Progenitor cell of endocrine pancreas (in vitro differentiated cells): ENCODE measurements at regions not wholly inside any gene's neighbourhood (a gene's known extent, or its start where the extent isn't known, plus 50 kb on each side); places are given as distances from the start of the nearest gene placed in this dataset.

Experiments used
- DNase-seq: peaks from one replicate; pipeline ENCODE4 v3.0.0; 2021; ENCODE audit warnings: low spot score; ENCODE audit not compliant: unreplicated experiment
- H3K27ac Mint-ChIP-seq: 2 replicates; pipeline ENCODE4 v1.8.0; 2021; ENCODE audit warnings: mild to moderate bottlenecking, moderate library complexity, mixed read lengths
- H3K27me3 Mint-ChIP-seq: 2 replicates; pipeline ENCODE4 v1.8.0; 2021; ENCODE audit warnings: mixed read lengths
- H3K36me3 Mint-ChIP-seq: 2 replicates; pipeline ENCODE4 v1.8.0; 2022; ENCODE audit warnings: mixed read lengths; ENCODE audit not compliant: insufficient read depth
- H3K4me1 Mint-ChIP-seq: 2 replicates; pipeline ENCODE4 v1.8.0; 2021; ENCODE audit warnings: low read depth, mixed read lengths
- H3K4me3 Mint-ChIP-seq: 2 replicates; pipeline ENCODE4 v1.8.0; 2021; ENCODE audit warnings: low read depth, mild to moderate bottlenecking, moderate library complexity, mixed read lengths
- H3K9me3 Mint-ChIP-seq: 2 replicates; pipeline ENCODE4 v1.8.0; 2021; ENCODE audit warnings: low read depth, mixed read lengths
- CTCF ChIP-seq: fragments of 200-600 bp; sonication (generic); IDR thresholded peaks from one replicate; pipeline ENCODE4 v1.5.0; 2021; ENCODE audit warnings: antibody characterized with exemption, mild to moderate bottlenecking; ENCODE audit not compliant: unreplicated experiment

GRCh38 chr2:215817046-215817445 is 196.3 kb downstream of the MREG start:
- Mint-ChIP-seq H3K4me3 (no peak overlapping the region), H3K9me3 (peaks cover 31% of the 10 kb centered on the region), H3K27me3 (no peaks in the 10 kb centered on the region), H3K27ac (peak overlapping the region; percentile 91), H3K36me3 (peaks cover 28% of the 10 kb centered on the region), H3K4me1 (peaks cover 46% of the 10 kb centered on the region)
- DNase-seq: no peak
- no peak for TF ChIP-seq CTCF

DNA sequence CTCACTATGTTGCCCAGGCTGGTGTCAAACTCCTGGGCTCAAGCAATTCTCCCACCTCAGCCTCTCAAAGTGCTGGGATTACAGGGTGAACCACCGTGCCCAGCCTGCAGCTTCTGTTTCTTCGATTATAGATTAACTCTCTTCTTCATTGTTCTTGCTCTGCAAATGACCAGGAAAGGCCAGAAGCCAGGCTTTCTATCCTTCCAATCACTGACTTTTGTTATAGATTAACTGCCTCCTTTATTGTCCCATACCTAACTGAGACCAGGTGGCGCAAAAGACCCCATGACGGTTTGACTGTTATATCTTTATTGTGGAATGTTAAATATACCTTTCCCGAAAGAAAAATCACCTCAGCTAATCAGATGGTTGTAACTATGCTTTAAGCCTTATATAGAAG is 196.9 kb downstream of the MREG start:
- Mint-ChIP-seq H3K27me3 (no peaks in the 10 kb centered on the region), H3K4me1 (peaks cover 46% of the 10 kb centered on the region), H3K27ac (peak overlapping the region; percentile 91), H3K9me3 (peaks cover 24% of the 10 kb centered on the region), H3K4me3 (peak overlapping the region; percentile 38), H3K36me3 (peaks cover 21% of the 10 kb centered on the region)
- DNase-seq: no peak
- TF ChIP-seq CTCF: no peak

DNA sequence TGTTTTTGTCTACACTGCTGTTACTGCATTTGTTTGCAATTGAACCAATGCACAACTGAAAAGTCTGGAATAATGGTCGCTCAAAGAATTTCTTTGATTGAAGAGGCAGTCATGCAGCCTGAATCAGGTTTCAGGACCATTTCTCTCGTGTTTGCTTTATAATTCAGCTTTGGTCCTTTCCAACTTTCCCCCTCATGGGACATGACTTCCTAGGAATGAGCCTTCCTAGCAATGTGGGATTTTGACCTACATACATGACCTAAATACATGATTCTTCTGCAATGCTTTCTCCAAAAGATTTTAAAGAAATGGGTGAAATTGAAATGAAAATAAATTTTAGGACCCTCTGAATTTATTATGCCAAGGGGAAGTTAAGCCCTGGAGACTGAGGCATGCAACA is 197.4 kb downstream of the MREG start:
- no peak for TF ChIP-seq CTCF
- peaks cover 19% of the 10 kb centered on the region for H3K36me3 Mint-ChIP-seq

GRCh38 chr2:215812966-215813365 is 200.4 kb downstream of the MREG start:
- no peak for DNase-seq
- no peaks in the 10 kb centered on the region for H3K27me3 Mint-ChIP-seq
- peak overlapping the region; percentile 54 for H3K27ac Mint-ChIP-seq

More for the DNA sequence above, 197.4 kb downstream of the MREG start:
- DNase-seq: no peak
- Mint-ChIP-seq H3K4me1 (peaks cover 46% of the 10 kb centered on the region), H3K9me3 (peaks cover 20% of the 10 kb centered on the region), H3K27ac (peak overlapping the region; percentile 91), H3K4me3 (no peak overlapping the region), H3K27me3 (no peaks in the 10 kb centered on the region)

GRCh38 chr2:215811409-215812345 is 201.7 kb downstream of the MREG start:
- Mint-ChIP-seq H3K4me3 (no peak overlapping the region), H3K9me3 (peaks cover 5% of the 10 kb centered on the region), H3K27ac (peak overlapping the region; percentile 45), H3K36me3 (peaks cover 3% of the 10 kb centered on the region), H3K27me3 (no peaks in the 10 kb centered on the region), H3K4me1 (peaks cover 48% of the 10 kb centered on the region)
- TF ChIP-seq CTCF: no peak
- DNase-seq: no peak

More at GRCh38 chr2:215812966-215813365, 200.4 kb downstream of the MREG start:
- peaks cover 10% of the 10 kb centered on the region for H3K9me3 Mint-ChIP-seq
- H3K4me1 Mint-ChIP-seq: peaks cover 54% of the 10 kb centered on the region
- H3K4me3 Mint-ChIP-seq: no peak overlapping the region
- no peak for TF ChIP-seq CTCF
- peaks cover 3% of the 10 kb centered on the region for H3K36me3 Mint-ChIP-seq
